PC-9 (cell line): ENCODE measurements at regions not wholly inside any gene's neighbourhood (a gene's known extent, or its start where the extent isn't known, plus 50 kb on each side); places are given as distances from the start of the nearest gene placed in this dataset.

Experiments used
- EZH2 ChIP-seq: fragments of 200-600 bp; sonication (generic); IDR thresholded peaks from 2 replicates; pipeline ENCODE4 v1.8.0; 2017; ENCODE audit warnings: antibody characterized with exemption, low read depth
- TF ChIP-seq, protein P1 (sequence below): fragments of 200-600 bp; sonication (generic); conservative IDR thresholded peaks from 2 replicates; pipeline ENCODE4 v1.6.1; 2017; ENCODE audit warnings: mixed run types, antibody characterized with exemption, mild to moderate bottlenecking, moderate library complexity

DNA sequence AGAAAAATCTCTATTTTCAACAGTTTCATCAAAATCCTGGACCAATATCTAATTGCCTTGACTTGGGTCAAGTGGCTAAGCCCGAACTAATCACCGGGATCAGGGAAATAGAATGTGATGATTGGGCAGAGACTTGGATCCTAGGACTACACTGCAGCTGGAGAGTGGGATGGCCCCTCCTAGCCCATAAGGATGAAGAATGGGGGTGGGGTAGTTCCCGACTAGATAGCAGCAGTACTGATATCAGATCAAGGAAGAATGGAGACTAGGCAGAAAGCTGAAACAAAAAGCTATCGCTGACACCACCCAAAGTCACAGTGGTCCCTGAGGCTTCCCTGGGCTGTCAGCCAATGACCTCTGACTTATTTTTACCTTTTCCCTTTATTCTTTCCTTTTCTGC lies 160.4 kb upstream of the PHYHIPL start:
- TF ChIP-seq, protein P1, sequence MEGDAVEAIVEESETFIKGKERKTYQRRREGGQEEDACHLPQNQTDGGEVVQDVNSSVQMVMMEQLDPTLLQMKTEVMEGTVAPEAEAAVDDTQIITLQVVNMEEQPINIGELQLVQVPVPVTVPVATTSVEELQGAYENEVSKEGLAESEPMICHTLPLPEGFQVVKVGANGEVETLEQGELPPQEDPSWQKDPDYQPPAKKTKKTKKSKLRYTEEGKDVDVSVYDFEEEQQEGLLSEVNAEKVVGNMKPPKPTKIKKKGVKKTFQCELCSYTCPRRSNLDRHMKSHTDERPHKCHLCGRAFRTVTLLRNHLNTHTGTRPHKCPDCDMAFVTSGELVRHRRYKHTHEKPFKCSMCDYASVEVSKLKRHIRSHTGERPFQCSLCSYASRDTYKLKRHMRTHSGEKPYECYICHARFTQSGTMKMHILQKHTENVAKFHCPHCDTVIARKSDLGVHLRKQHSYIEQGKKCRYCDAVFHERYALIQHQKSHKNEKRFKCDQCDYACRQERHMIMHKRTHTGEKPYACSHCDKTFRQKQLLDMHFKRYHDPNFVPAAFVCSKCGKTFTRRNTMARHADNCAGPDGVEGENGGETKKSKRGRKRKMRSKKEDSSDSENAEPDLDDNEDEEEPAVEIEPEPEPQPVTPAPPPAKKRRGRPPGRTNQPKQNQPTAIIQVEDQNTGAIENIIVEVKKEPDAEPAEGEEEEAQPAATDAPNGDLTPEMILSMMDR = no peak
- no peak for TF ChIP-seq EZH2
